ENCODE measurements at regions not wholly inside any gene's neighbourhood (a gene's known extent, or its start where the extent isn't known, plus 50 kb on each side); places are given as distances from the start of the nearest gene placed in this dataset.

GRCh38 chr4:180657881-180658280 is 1585.3 kb upstream of the TENM3 start:
- H3K9me3 ChIP-seq (ENCODE audit: severe bottlenecking): no peaks in the 10 kb centered on the region
- TF ChIP-seq CTCF (IDR thresholded peaks at IDR 0.05; ENCODE audit: poor library complexity, severe bottlenecking): no peak

GRCh38 chr4:180664766-180665368 is 1578.3 kb upstream of the TENM3 start:
- H3K9me3 ChIP-seq (ENCODE audit: severe bottlenecking): no peaks in the 10 kb centered on the region
- TF ChIP-seq CTCF (IDR thresholded peaks at IDR 0.05; ENCODE audit: poor library complexity, severe bottlenecking): peak; percentile 89
- no peaks in the 10 kb centered on the region for H3K27me3 ChIP-seq (ENCODE audit: insufficient read depth, poor library complexity, severe bottlenecking)
- H3K36me3 ChIP-seq (ENCODE audit: low read depth): no peaks in the 10 kb centered on the region
- ATAC-seq (ENCODE audit: low read depth) (peak; percentile 84), DNase-seq (ENCODE audit: low spot score) (no peak)
- H3K27ac ChIP-seq (ENCODE audit: poor library complexity, severe bottlenecking): no peak overlapping the region
- no peak overlapping the region for H3K4me3 ChIP-seq (ENCODE audit: severe bottlenecking)
- peaks cover 12% of the 10 kb centered on the region for H3K4me1 ChIP-seq (ENCODE audit: insufficient read depth, poor library complexity, severe bottlenecking)

More at GRCh38 chr4:180657881-180658280, 1585.3 kb upstream of the TENM3 start:
- H3K36me3 ChIP-seq (ENCODE audit: low read depth): no peaks in the 10 kb centered on the region
- no peaks in the 10 kb centered on the region for H3K27me3 ChIP-seq (ENCODE audit: insufficient read depth, poor library complexity, severe bottlenecking)
- no peaks in the 10 kb centered on the region for H3K4me1 ChIP-seq (ENCODE audit: insufficient read depth, poor library complexity, severe bottlenecking)
- H3K4me3 ChIP-seq (ENCODE audit: severe bottlenecking): no peak overlapping the region
- DNase-seq (ENCODE audit: low spot score) (no peak), ATAC-seq (ENCODE audit: low read depth) (no peak)
- no peak overlapping the region for H3K27ac ChIP-seq (ENCODE audit: poor library complexity, severe bottlenecking)

GRCh38 chr4:180665481-180665880 is 1577.7 kb upstream of the TENM3 start:
- no peak overlapping the region for H3K4me3 ChIP-seq (ENCODE audit: severe bottlenecking)
- DNase-seq (ENCODE audit: low spot score) (no peak), ATAC-seq (ENCODE audit: low read depth) (peak; percentile 23; the same call in 1 of the 3 replicates)
- H3K27me3 ChIP-seq (ENCODE audit: insufficient read depth, poor library complexity, severe bottlenecking): no peaks in the 10 kb centered on the region
- no peaks in the 10 kb centered on the region for H3K9me3 ChIP-seq (ENCODE audit: severe bottlenecking)
- H3K36me3 ChIP-seq (ENCODE audit: low read depth): no peaks in the 10 kb centered on the region
- H3K27ac ChIP-seq (ENCODE audit: poor library complexity, severe bottlenecking): peak overlapping the region; percentile 35
- H3K4me1 ChIP-seq (ENCODE audit: insufficient read depth, poor library complexity, severe bottlenecking): peaks cover 14% of the 10 kb centered on the region
- no peak for TF ChIP-seq CTCF (IDR thresholded peaks at IDR 0.05; ENCODE audit: poor library complexity, severe bottlenecking)

GRCh38 chr4:180665994-180666824 is 1577.0 kb upstream of the TENM3 start:
- DNase-seq (ENCODE audit: low spot score): no peak
- H3K4me1 ChIP-seq (ENCODE audit: insufficient read depth, poor library complexity, severe bottlenecking): peaks cover 14% of the 10 kb centered on the region
- H3K9me3 ChIP-seq (ENCODE audit: severe bottlenecking): no peaks in the 10 kb centered on the region
- no peaks in the 10 kb centered on the region for H3K36me3 ChIP-seq (ENCODE audit: low read depth)
- H3K4me3 ChIP-seq (ENCODE audit: severe bottlenecking): no peak overlapping the region
- H3K27me3 ChIP-seq (ENCODE audit: insufficient read depth, poor library complexity, severe bottlenecking): no peaks in the 10 kb centered on the region
- ATAC-seq (ENCODE audit: low read depth): peak; percentile 65
- H3K27ac ChIP-seq (ENCODE audit: poor library complexity, severe bottlenecking): peak overlapping the region; percentile 35
- peak; percentile 74 for TF ChIP-seq CTCF (IDR thresholded peaks at IDR 0.05; ENCODE audit: poor library complexity, severe bottlenecking)

- Histone ChIP-seq H3K4me1 (ENCODE audit: insufficient read depth, poor library complexity, severe bottlenecking) (peaks cover 14% of the 10 kb centered on the region), H3K9me3 (ENCODE audit: severe bottlenecking) (no peaks in the 10 kb centered on the region), H3K4me3 (ENCODE audit: severe bottlenecking) (no peak overlapping the region), H3K36me3 (ENCODE audit: low read depth) (no peaks in the 10 kb centered on the region), H3K27me3 (ENCODE audit: insufficient read depth, poor library complexity, severe bottlenecking) (no peaks in the 10 kb centered on the region), H3K27ac (ENCODE audit: poor library complexity, severe bottlenecking) (no peak overlapping the region)
- ATAC-seq (ENCODE audit: low read depth) (no peak), DNase-seq (ENCODE audit: low spot score) (no peak)
- TF ChIP-seq CTCF (IDR thresholded peaks at IDR 0.05; ENCODE audit: poor library complexity, severe bottlenecking): no peak
Measured at GRCh38 chr4:180668732-180669131, 1574.5 kb upstream of the TENM3 start.

All from RWPE2 (cell line).